ENCODE measurements at regions not wholly inside any gene's neighbourhood (a gene's known extent, or its start where the extent isn't known, plus 50 kb on each side); places are given as distances from the start of the nearest gene placed in this dataset.

DNA sequence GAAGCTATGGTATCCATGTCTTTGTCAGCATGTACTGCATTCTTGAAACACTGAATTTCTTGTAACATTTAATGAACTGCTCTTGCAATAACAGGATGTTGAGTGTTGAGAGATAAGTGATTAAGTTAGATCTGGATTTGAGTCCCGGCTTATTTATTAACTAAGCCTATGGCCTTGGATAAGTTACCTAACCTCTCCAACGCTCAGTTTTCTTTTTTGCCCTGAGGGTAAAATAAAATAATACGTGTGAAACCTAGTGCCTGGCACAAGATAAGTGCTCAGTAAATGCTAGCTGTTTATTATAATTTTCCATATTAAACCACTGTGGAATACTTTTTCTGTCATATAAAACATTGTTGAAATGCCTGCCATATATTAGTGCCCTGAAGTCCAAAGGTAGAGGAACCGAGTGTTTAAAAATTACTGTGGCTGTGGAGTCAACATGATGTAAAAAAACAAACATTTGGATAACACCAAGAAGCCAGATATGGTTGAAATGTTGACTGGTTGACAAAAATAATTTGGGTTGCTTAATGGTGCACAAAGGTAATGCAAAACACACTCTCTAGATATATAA is 58.6 kb upstream of the ALB start:
- TF ChIP-seq, protein P1, sequence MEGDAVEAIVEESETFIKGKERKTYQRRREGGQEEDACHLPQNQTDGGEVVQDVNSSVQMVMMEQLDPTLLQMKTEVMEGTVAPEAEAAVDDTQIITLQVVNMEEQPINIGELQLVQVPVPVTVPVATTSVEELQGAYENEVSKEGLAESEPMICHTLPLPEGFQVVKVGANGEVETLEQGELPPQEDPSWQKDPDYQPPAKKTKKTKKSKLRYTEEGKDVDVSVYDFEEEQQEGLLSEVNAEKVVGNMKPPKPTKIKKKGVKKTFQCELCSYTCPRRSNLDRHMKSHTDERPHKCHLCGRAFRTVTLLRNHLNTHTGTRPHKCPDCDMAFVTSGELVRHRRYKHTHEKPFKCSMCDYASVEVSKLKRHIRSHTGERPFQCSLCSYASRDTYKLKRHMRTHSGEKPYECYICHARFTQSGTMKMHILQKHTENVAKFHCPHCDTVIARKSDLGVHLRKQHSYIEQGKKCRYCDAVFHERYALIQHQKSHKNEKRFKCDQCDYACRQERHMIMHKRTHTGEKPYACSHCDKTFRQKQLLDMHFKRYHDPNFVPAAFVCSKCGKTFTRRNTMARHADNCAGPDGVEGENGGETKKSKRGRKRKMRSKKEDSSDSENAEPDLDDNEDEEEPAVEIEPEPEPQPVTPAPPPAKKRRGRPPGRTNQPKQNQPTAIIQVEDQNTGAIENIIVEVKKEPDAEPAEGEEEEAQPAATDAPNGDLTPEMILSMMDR (IDR thresholded peaks at IDR 0.05), result no peak
- TF ChIP-seq POLR2A (IDR thresholded peaks at IDR 0.05), result no peak
- no peak for TF ChIP-seq EP300 (IDR thresholded peaks at IDR 0.05)
